Endothelial cell of hepatic sinusoid (primary cell): ENCODE measurements at regions not wholly inside any gene's neighbourhood (a gene's known extent, or its start where the extent isn't known, plus 50 kb on each side); places are given as distances from the start of the nearest gene placed in this dataset.

Source experiments
- in situ Hi-C: cut with HindIII; loops from 2 replicates; pipeline ENCODE4 v1.10.0; 2017; ENCODE audit warnings: low sequenced_read_pairs

DNA sequence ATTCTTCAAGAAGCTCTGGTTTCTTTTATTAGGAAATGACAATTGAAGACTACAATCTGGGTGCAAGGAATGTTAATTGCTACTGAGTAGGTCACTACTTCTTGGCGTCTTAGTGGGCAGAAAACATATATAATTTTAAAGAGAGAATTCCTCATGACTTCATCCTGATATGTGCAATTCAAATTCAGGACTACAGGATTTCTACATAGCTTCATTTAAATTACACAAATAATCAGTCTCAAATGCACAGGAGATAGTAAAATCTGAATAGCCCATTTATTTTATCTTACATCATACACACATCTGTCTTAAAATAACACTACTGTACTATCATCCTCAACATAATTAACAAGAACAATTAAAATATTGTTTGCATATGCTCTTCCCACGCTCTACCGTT, 52.5 kb upstream of the GPR149 start:
- in situ Hi-C loops, result no loop called here

DNA sequence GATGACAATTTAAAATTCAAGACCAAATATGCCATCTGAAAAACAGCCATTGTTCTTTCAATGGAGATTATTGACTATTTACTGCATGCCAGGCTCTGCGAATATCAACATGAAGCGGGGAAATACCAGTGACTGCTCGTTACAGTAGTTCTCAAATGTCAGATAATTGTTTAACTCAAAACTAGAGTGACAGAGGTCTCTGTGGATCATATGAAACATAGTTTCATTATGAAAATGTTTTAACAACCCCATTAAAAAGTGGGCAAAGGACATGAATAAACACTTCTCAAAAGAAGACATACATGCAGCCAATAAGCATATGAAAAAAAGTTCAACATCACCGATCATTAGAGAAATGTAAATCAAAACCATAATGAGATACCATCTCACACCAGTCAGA, 50.0 kb upstream of the GPR149 start:
- in situ Hi-C loops, result no loop called here
